ENCODE measurements at regions not wholly inside any gene's neighbourhood (a gene's known extent, or its start where the extent isn't known, plus 50 kb on each side); places are given as distances from the start of the nearest gene placed in this dataset.
"Not testable (repeated sequence)": the region's sequence is repeated elsewhere in the genome, so short reads cannot be mapped to it uniquely, and the experiment has no call there.

DNA sequence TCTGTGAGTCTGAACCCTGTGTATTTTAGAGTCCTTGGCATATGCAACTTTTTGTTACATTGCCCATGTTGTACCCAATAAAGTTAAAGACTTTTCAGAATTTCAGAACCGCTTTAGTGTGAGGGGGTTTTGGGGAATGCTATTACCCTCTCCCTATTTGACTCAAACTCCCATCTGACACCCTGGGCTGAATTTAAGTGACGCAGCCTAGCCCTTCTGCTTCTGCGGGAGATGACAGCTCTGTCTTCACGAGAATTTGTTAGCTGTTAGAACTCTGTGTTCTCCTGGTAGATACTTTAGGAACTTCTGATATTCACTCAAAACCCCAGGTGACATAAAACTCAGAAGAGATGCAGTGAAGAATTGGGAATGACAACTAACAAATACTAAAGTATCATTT, 500.6 kb upstream of the ID4 start:
- no peak for DNase-seq

DNA sequence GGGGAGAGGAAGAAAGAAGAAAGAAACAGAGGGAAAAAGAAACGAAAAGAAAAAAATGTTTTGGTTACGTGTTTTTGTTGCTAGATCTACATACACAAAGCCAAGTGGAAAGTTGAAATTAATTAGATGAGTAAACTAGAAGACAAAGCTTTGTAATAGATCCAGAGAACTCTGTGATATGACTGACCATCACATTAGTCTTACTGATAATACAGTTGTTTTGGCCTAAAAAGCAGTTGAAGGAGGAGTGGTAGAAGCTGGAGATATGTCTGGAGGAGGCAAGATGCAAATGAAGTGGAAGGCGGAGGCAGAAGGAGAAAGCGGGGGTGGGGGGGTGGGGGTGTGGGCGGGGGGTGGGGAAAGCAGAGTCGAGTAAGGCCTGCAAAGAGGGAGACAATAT, 500.1 kb upstream of the ID4 start:
- DNase-seq = no peak

GRCh38 chr6:19342616-19343015, 494.6 kb upstream of the ID4 start:
- no peak for DNase-seq

DNA sequence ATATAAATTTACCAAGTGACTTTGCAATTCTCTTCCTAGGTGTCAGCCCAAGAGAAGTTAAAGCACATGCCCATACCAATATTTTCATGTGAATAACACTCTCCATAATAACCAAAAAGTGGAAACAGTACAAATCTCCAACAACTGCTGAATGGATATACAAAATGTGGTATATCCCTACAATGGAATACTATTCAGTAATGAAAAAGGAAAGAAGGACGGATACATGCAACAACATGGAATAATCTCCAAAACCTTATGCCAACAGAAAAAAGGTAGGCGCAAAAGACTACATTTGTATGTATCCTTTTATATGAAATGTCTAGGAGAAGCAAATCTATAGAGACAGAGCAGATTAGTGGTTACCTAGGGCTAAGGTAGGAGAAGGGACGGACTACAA, 487.7 kb upstream of the ID4 start:
- DNase-seq = no peak

GRCh38 chr6:19354181-19354580, 483.0 kb upstream of the ID4 start:
- DNase-seq = no peak

- DNase-seq = no peak
These were observed 480.5 kb upstream of the ID4 start for GRCh38 chr6:19356692-19357091.

DNA sequence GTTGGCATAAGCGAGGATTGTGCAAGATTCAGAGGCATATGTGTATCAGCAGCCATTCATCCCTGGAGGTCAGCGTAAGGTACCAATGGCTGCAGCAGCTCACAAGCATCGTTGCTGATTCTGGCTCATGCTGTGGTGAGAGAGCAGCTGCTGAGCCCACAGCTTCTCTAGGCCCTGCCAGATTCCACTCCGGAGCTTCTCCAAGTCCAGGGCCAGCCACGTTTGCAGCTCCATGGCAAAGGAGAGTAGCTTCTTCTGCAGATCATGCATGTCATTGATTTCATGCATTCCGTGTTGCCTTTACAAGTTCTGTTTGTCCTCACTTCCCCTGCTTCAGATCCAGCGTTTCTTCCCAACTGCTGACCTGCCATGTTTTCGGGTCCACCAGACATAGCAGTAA, 474.8 kb upstream of the ID4 start:
- DNase-seq = no peak

- no peak for DNase-seq
These were observed 468.7 kb upstream of the ID4 start for GRCh38 chr6:19368511-19368910.

GRCh38 chr6:19369785-19370184, 467.4 kb upstream of the ID4 start:
- no peak for DNase-seq

GRCh38 chr6:19370831-19371230, 466.3 kb upstream of the ID4 start:
- no peak for DNase-seq

- DNase-seq = no peak
These were observed 461.6 kb upstream of the ID4 start for GRCh38 chr6:19375613-19376012.

DNA sequence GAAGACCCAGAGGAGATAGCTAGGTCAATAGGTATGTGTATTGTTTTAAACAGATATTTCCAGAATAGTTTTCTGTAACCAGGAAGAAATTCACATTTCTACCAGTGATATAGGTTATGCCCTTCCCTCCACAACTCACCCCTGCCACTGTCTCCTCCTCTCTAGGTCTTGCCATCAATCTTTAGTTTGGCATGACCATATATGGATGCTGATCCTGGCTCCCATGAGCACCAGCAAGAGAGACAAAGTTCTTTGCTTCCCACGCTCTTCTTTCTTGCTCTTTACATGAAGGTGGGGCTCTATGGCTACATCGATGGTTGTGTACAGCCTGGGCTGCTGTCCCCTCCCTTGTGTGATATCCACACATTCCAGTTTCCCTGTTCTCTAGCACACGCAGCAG, 459.4 kb upstream of the ID4 start:
- DNase-seq = no peak

GRCh38 chr6:19380293-19380692, 456.9 kb upstream of the ID4 start:
- no peak for DNase-seq

GRCh38 chr6:19382676-19383075, 454.5 kb upstream of the ID4 start:
- DNase-seq = no peak

GRCh38 chr6:19391926-19392325, 445.2 kb upstream of the ID4 start:
- no peak for DNase-seq

DNA sequence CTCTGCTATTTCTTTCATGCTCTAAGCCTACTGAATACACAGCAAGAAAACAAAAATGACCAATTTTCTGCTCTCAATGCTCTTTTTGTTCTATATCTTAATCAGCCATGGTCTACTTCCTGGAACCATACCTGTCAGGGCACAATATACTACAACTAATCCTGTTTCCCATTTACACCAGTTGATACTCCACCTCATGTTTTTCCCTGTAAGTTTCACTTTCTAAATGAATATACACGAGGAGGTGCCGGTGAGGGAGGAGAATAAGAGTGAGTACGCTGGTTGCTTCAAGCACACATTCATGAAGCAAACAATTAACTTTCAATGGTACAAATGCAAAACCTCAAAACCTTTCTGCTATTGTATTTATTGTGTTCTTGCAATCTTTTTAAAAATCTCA, 443.1 kb upstream of the ID4 start:
- no peak for DNase-seq

GRCh38 chr6:19394687-19395086, 442.5 kb upstream of the ID4 start:
- no peak for DNase-seq

GRCh38 chr6:19395316-19395715, 441.9 kb upstream of the ID4 start:
- no peak for DNase-seq

DNA sequence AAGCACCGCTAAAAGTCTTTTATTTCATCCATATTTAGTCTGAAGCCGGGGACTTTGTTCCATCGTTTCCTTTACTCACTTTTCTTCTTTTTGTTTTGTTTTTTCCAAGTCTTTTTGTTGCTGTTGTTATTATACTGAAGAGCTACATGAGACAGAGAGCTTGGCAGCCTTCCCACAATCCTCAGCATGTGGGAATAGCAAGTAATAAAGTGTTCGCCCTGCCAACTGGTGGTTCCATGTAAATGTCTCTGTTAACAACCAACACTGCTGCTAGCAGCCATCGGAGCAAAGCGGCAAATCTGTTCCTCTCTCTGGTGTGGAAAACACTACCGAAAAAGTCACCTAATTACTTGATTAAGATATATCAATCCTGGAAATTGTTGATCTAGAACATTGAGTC, 437.8 kb upstream of the ID4 start:
- DNase-seq = no peak

DNA sequence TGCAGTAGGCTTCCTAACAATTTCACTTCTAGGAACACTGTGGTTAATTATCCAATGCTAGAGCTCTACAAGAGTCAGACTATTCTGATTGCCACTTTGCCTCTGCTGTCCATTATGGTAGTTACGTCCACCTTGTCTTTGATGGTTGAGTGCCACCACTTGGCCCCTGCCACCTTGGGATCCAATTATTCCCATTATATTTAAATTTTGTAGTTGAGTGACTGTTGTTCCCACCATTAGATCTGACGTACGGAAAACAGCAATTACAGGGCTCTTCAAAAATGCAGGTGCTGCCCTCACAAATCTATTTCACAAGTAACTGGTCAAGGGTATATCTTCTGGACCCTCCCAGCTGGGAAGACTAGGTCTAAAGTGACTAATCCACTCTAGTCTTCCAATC, 432.3 kb upstream of the ID4 start:
- not testable (repeated sequence) for DNase-seq

DNA sequence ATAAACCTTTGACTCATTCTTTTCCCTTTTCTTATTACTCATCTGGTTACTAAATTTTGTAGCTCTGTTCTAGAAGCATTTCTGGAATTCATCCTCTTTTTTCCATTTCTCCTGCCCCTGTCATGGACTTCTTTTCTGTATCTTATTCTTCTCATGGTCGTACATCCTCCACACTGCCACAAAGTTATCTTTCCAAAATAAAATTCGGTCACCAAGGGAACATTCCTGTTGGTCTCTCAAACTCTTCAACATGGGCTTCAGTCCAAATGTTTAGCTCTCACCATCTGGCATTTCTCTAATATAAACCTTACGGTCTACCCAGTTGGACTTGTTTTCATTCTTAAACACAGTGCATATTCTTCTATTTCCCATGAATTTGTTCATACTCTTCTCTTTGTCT, 428.8 kb upstream of the ID4 start:
- no peak for DNase-seq

GRCh38 chr6:19410481-19410880, 426.7 kb upstream of the ID4 start:
- DNase-seq = no peak

- no peak for DNase-seq
These were observed 423.8 kb upstream of the ID4 start for GRCh38 chr6:19413323-19413722.

GRCh38 chr6:19415605-19416326, 421.4 kb upstream of the ID4 start:
- no peak for DNase-seq

DNA sequence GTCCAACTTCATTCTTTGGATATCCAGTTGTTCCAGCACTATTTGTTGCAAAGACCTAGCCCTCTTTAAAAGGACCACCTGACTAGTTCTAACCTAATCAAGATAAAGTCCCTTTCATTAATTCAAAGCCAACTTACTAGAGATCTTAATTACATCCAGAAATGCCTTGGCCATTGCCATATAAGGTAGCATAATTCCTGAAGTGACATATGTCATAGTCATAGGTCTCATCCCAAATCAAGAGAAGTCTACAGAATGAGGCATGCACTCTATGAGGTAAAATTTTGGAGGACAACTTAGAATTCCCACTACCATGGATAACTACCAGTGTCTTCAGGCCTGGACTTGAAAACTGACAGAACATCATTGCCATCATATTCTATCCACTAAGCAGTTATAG, 420.4 kb upstream of the ID4 start:
- no peak for DNase-seq

- no peak for DNase-seq
These were observed 419.5 kb upstream of the ID4 start for GRCh38 chr6:19417713-19418112.

Measured in activated gamma-delta T cell treated with Interleukin-2 at 50 U/mL for 16 hours (primary cell).